Thoracic aorta (tissue), 2 donors: ENCODE measurements at regions not wholly inside any gene's neighbourhood (a gene's known extent, or its start where the extent isn't known, plus 50 kb on each side); places are given as distances from the start of the nearest gene placed in this dataset.

Experiments used
- ATAC-seq: fragments of 150-250 bp; one replicate; pipeline ENCODE4 v1.8.0; 2017; ENCODE audit warnings: low read depth; ENCODE audit not compliant: insufficient number of reproducible peaks, low FRiP score
- DNase-seq: peaks from one replicate; pipeline ENCODE4 v3.0.0-alpha.2; 2020; ENCODE audit warnings: low spot score
- H3K27ac ChIP-seq, 2 donors: fragments of 200-600 bp; sonication (generic); 1 replicate in 1 of 2; 2 replicates in 1 of 2; pipeline ENCODE4 v1.5.1; 2016; ENCODE audit warnings: mild to moderate bottlenecking in 2 of 2, moderate library complexity in 2 of 2
- H3K27me3 ChIP-seq: fragments of 200-600 bp; sonication (generic); replicated peaks from 2 replicates; pipeline ENCODE4 v1.6.0; 2016; ENCODE audit warnings: mild to moderate bottlenecking; ENCODE audit not compliant: insufficient read depth
- H3K36me3 ChIP-seq: fragments of 200-600 bp; sonication (generic); one replicate; pipeline ENCODE4 v1.5.1; 2016
- H3K4me1 ChIP-seq, 2 donors: fragments of 200-600 bp; sonication (generic); 1 replicate in 1 of 2; 2 replicates in 1 of 2; pipeline versions ENCODE4 v1.5.1 to v1.6.0; 2016; ENCODE audit warnings: low read depth in 2 of 2, mild to moderate bottlenecking in 1 of 2; ENCODE audit not compliant: control insufficient read depth in 1 of 2
- H3K4me3 ChIP-seq: fragments of 200-600 bp; sonication (generic); 2 replicates; pipeline ENCODE4 v1.5.1; 2016; ENCODE audit warnings: mild to moderate bottlenecking
- H3K9me3 ChIP-seq: fragments of 200-600 bp; sonication (generic); 2 replicates; pipeline ENCODE4 v1.5.1; 2016
- CTCF ChIP-seq: fragments of 200-600 bp; sonication (generic); IDR thresholded peaks from one replicate; pipeline ENCODE4 v1.5.1; 2019; ENCODE audit warnings: antibody characterized with exemption

GRCh38 chr16:66256919-66257318 is 109.6 kb upstream of the CDH5 start:
- no peak for TF ChIP-seq CTCF
- no peaks in the 10 kb centered on the region for H3K36me3 ChIP-seq
- no peaks in the 10 kb centered on the region for H3K9me3 ChIP-seq
- H3K4me3 ChIP-seq = no peak overlapping the region
- no peaks in the 10 kb centered on the region for H3K27me3 ChIP-seq
- DNase-seq (no peak), ATAC-seq (no peak)
- H3K4me1 ChIP-seq = no peaks in the 10 kb centered on the region
- no peak overlapping the region for H3K27ac ChIP-seq

- DNase-seq (no peak), ATAC-seq (no peak)
- no peaks in the 10 kb centered on the region for H3K36me3 ChIP-seq
- H3K9me3 ChIP-seq = no peaks in the 10 kb centered on the region
- no peak overlapping the region for H3K4me3 ChIP-seq
- no peak for TF ChIP-seq CTCF
- no peaks in the 10 kb centered on the region for H3K27me3 ChIP-seq
- no peak overlapping the region for H3K27ac ChIP-seq
- H3K4me1 ChIP-seq = peaks cover 9% of the 10 kb centered on the region in 2 donors
Observed at GRCh38 chr16:66255647-66256046, 110.8 kb upstream of the CDH5 start.

- ATAC-seq = no peak
- TF ChIP-seq CTCF = no peak
Observed at GRCh38 chr16:66254751-66255150, 111.7 kb upstream of the CDH5 start.

GRCh38 chr16:66254106-66254505 is 112.4 kb upstream of the CDH5 start:
- Histone ChIP-seq H3K36me3 (no peaks in the 10 kb centered on the region), H3K27me3 (no peaks in the 10 kb centered on the region), H3K4me1 (peaks cover 10 to 11% of the 10 kb centered on the region in 2 donors), H3K4me3 (no peak overlapping the region), H3K9me3 (no peaks in the 10 kb centered on the region), H3K27ac (no peak overlapping the region)
- no peak for TF ChIP-seq CTCF
- ATAC-seq (no peak), DNase-seq (no peak)

More at GRCh38 chr16:66254751-66255150, 111.7 kb upstream of the CDH5 start:
- Histone ChIP-seq H3K9me3 (no peaks in the 10 kb centered on the region), H3K27ac (no peak overlapping the region), H3K4me3 (no peak overlapping the region), H3K27me3 (no peaks in the 10 kb centered on the region), H3K4me1 (peaks cover 10 to 11% of the 10 kb centered on the region in 2 donors), H3K36me3 (no peaks in the 10 kb centered on the region)
- DNase-seq = no peak

GRCh38 chr16:66251476-66252160 is 114.9 kb upstream of the CDH5 start:
- Histone ChIP-seq H3K27me3 (no peaks in the 10 kb centered on the region), H3K27ac (no peak overlapping the region), H3K36me3 (no peaks in the 10 kb centered on the region), H3K9me3 (no peaks in the 10 kb centered on the region), H3K4me1 (peaks cover 10 to 11% of the 10 kb centered on the region in 2 donors), H3K4me3 (no peak overlapping the region)
- DNase-seq (no peak), ATAC-seq (no peak)
- no peak for TF ChIP-seq CTCF
